HepG2 (cell line): ENCODE measurements at regions not wholly inside any gene's neighbourhood (a gene's known extent, or its start where the extent isn't known, plus 50 kb on each side); places are given as distances from the start of the nearest gene placed in this dataset.

Experiments
- ATF3 ChIP-seq: sonication (generic); formaldehyde crosslinking; IDR thresholded peaks from 2 replicates; pipeline ENCODE4 v1.4.0; 2020; ENCODE audit warnings: missing genetic modification reagents
- CTCF ChIP-seq: sonication (generic); formaldehyde crosslinking; IDR thresholded peaks from 2 replicates; pipeline ENCODE4 v1.5.0; 2020; ENCODE audit warnings: mild to moderate bottlenecking, missing genetic modification reagents, moderate library complexity
- ELF3 ChIP-seq: IDR thresholded peaks from 2 replicates; pipeline ENCODE4 v1.6.1; 2016; ENCODE audit warnings: missing genetic modification reagents, missing compliant biosample characterization
- EP300 ChIP-seq, 3 experiments: sonication (generic) in 1 of 3; formaldehyde crosslinking in 1 of 3; IDR thresholded peaks; 2 replicates each; pipeline versions ENCODE4 v1.5.1 to v1.6.1; 2011 to 2020; ENCODE audit warnings: low read depth in 2 of 3, low read length in 2 of 3, borderline replicate concordance in 1 of 3, improper control_type of control experiment in 1 of 3, mild to moderate bottlenecking in 1 of 3, missing genetic modification reagents in 1 of 3, moderate library complexity in 1 of 3
- KDM2A ChIP-seq: sonication (generic); formaldehyde crosslinking; IDR thresholded peaks from 2 replicates; pipeline ENCODE4 v1.4.0; 2020; ENCODE audit warnings: low read depth, missing genetic modification reagents, borderline replicate concordance
- PATZ1 ChIP-seq: sonication (generic); formaldehyde crosslinking; IDR thresholded peaks from 2 replicates; pipeline ENCODE4 v1.4.0; 2020; ENCODE audit warnings: missing genetic modification reagents
- RBM22 ChIP-seq: fragments of 200-400 bp; formaldehyde crosslinking; optimal IDR thresholded peaks from 2 replicates; pipeline ENCODE3; 2017; ENCODE audit warnings: mild to moderate bottlenecking, low read length, moderate library complexity
- SALL1 ChIP-seq: sonication (generic); formaldehyde crosslinking; IDR thresholded peaks from 2 replicates; pipeline ENCODE4 v1.8.0; 2022; ENCODE audit warnings: mild to moderate bottlenecking, missing genetic modification reagents
- SAP130 ChIP-seq: IDR thresholded peaks from 2 replicates; pipeline ENCODE4 v1.6.1; 2016; ENCODE audit warnings: low read depth
- SP1 ChIP-seq, 2 experiments: fragments of 450-650 bp in 1 of 2; sonication (generic) in 1 of 2; formaldehyde crosslinking in 1 of 2; IDR thresholded peaks; 2 replicates each; pipeline versions ENCODE4 v1.4.0 to v1.6.1; 2016 to 2020; ENCODE audit warnings: missing genetic modification reagents in 1 of 2
- TEAD3 ChIP-seq: optimal IDR thresholded peaks from 2 replicates; pipeline ENCODE3; 2016; ENCODE audit warnings: borderline replicate concordance
- ZBTB7B ChIP-seq: sonication (generic); formaldehyde crosslinking; IDR thresholded peaks from 2 replicates; pipeline ENCODE4 v1.4.0; 2020; ENCODE audit warnings: missing genetic modification reagents
- ZNF292 ChIP-seq: sonication (generic); formaldehyde crosslinking; IDR thresholded peaks from 2 replicates; pipeline ENCODE4 v1.8.1; 2022; ENCODE audit warnings: mild to moderate bottlenecking, low read depth, missing genetic modification reagents, borderline replicate concordance
- ZNF317 ChIP-seq: sonication (generic); formaldehyde crosslinking; IDR thresholded peaks from 2 replicates; pipeline ENCODE4 v1.5.0; 2020; ENCODE audit warnings: mild to moderate bottlenecking, missing genetic modification reagents
- ZNF567 ChIP-seq: sonication (generic); formaldehyde crosslinking; IDR thresholded peaks from 2 replicates; pipeline ENCODE4 v1.8.1; 2023; ENCODE audit warnings: mild to moderate bottlenecking, missing genetic modification reagents, borderline replicate concordance
- ZNF687 ChIP-seq: sonication (generic); formaldehyde crosslinking; IDR thresholded peaks from 2 replicates; pipeline ENCODE4 v1.5.1; 2020; ENCODE audit warnings: mild to moderate bottlenecking, missing genetic modification reagents, moderate library complexity

- peak; percentile 42 for TF ChIP-seq ZNF687
- TF ChIP-seq ZNF317 (CRISPR knock-in tag), result peak; percentile 55; the same call in 1 of the 2 replicates
- peak; percentile 92 for TF ChIP-seq TEAD3 (CRISPR knock-in tag)
- TF ChIP-seq RBM22, result no peak
- peak; percentile 82 for TF ChIP-seq PATZ1 (CRISPR knock-in tag)
- no peak for TF ChIP-seq ZNF567 (CRISPR knock-in tag)
- 0 out of 2 replicates have a peak, but pooled peaks have one; percentile 14 for TF ChIP-seq SAP130 (CRISPR knock-in tag)
- 0 out of 2 replicates have a peak, but pooled peaks have one; percentile 4 for TF ChIP-seq CTCF
- TF ChIP-seq ATF3, result no peak
- TF ChIP-seq EP300 (IDR thresholded peaks at IDR 0.05; ENCODE audit: low read depth in 2 of 2, low read length in 2 of 2), result no peak
- no peak for TF ChIP-seq EP300 (CRISPR knock-in tag; IDR thresholded peaks at IDR 0.05; ENCODE audit: borderline replicate concordance)
- TF ChIP-seq SP1 (IDR thresholded peaks at IDR 0.05), result no peak
- TF ChIP-seq SP1 (CRISPR knock-in tag; IDR thresholded peaks at IDR 0.05), result no peak
- peak; percentile 54; the same call in 1 of the 2 replicates for TF ChIP-seq SALL1 (CRISPR knock-in tag)
- 0 out of 2 replicates have a peak, but pooled peaks have one; percentile 19 for TF ChIP-seq KDM2A
- TF ChIP-seq ZBTB7B (CRISPR knock-in tag), result no peak
- peak; percentile 73; the same call in 1 of the 2 replicates for TF ChIP-seq ZNF292 (CRISPR knock-in tag)
- TF ChIP-seq ELF3 (CRISPR knock-in tag), result 0 out of 2 replicates have a peak, but pooled peaks have one; percentile 38
Measured at GRCh38 chr7:28891192-28891875, 66.8 kb downstream of the TRIL start (continued).
